A549 (cell line): ENCODE measurements at regions not wholly inside any gene's neighbourhood (a gene's known extent, or its start where the extent isn't known, plus 50 kb on each side); places are given as distances from the start of the nearest gene placed in this dataset.

Source experiments
- ATAC-seq, 2 experiments: fragments of 200-7000 bp in 1 of 2; fragments of >200 bp in 1 of 2; cut with Nextera tagmentation in 1 of 2; cut with Tn5 transposase in 1 of 2; 3 replicates each; pipeline versions ENCODE4 v1.8.0 to v1.9.1; 2018 to 2020; ENCODE audit warnings: mild to moderate bottlenecking in 1 of 2, moderate library complexity in 1 of 2
- CTCF ChIA-PET: fragments of 300-600 bp; sonication (Branson Sonifier 250); formaldehyde crosslinking; extraction: SDS; loops from one replicate; lab custom pipeline; 2021; ENCODE audit warnings: antibody characterized with exemption, inconsistent platforms; lab: Yijun Ruan, JAX
- POLR2A ChIA-PET: fragments of 350-600 bp; formaldehyde crosslinking; extraction: SDS; loops from one replicate; lab custom pipeline; 2021; ENCODE audit warnings: antibody characterized with exemption, inconsistent platforms; lab: Yijun Ruan, JAX
- DNase-seq, 2 experiments: peaks; one replicate each; pipeline versions ENCODE4 v3.0.0 to v3.0.0-alpha.2; 2011 to 2016; ENCODE audit warnings: low read depth in 1 of 2, low spot score in 1 of 2
- FAIRE-seq: peaks from 2 replicates; lab custom pipeline; 2011; peaks lifted over from hg19 to GRCh38; lab: Jason Lieb, UNC
- H3K27ac ChIP-seq, 2 experiments: fragments of >200 bp; sonication (Bioruptor Twin); formaldehyde crosslinking; 3 replicates each; pipeline ENCODE4 v1.5.1; 2016 to 2017
- H3K4me1 ChIP-seq: fragments of >200 bp; sonication (Bioruptor Twin); formaldehyde crosslinking; 3 replicates; pipeline ENCODE4 v1.6.1; 2016
- H3K4me2 ChIP-seq: fragments of >200 bp; sonication (Bioruptor Twin); formaldehyde crosslinking; 3 replicates; pipeline ENCODE4 v1.6.1; 2016
- H3K4me3 ChIP-seq: fragments of >200 bp; sonication (Bioruptor Twin); formaldehyde crosslinking; 3 replicates; pipeline ENCODE4 v1.5.1; 2016
- H3K9me3 ChIP-seq: fragments of >200 bp; sonication (Bioruptor Twin); formaldehyde crosslinking; 3 replicates; pipeline ENCODE4 v1.6.1; 2016
- ATOH8 ChIP-seq: fragments of 250-450 bp; sonication (Bioruptor Pico); IDR thresholded peaks from 2 replicates; pipeline ENCODE4 v1.5.0; 2020; ENCODE audit warnings: low read depth, mild to moderate bottlenecking, moderate library complexity
- CEBPB ChIP-seq, 2 experiments: fragments of >200 bp in 1 of 2; sonication (Bioruptor Twin) in 1 of 2; formaldehyde crosslinking in 1 of 2; IDR thresholded peaks; 2 replicates each; pipeline ENCODE4 v1.6.1; 2012 to 2016
- E2F6 ChIP-seq: IDR thresholded peaks from 2 replicates; pipeline ENCODE4 v1.6.1; 2012; ENCODE audit warnings: low read depth, borderline replicate concordance
- EP300 ChIP-seq, 2 experiments: fragments of >200 bp; sonication (Bioruptor Twin); formaldehyde crosslinking; IDR thresholded peaks; 2 replicates in 1 of 2; 3 replicates in 1 of 2; pipeline ENCODE4 v1.6.1; 2016 to 2017
- FOSB ChIP-seq: fragments of 250-450 bp; sonication (Bioruptor Pico); IDR thresholded peaks from 2 replicates; pipeline ENCODE4 v1.5.0; 2020; ENCODE audit warnings: mild to moderate bottlenecking, moderate library complexity
- FOSL2 ChIP-seq, 2 experiments: fragments of 450-650 bp in 1 of 2; fragments of >200 bp in 1 of 2; sonication (Bioruptor Twin) in 1 of 2; formaldehyde crosslinking; IDR thresholded peaks; 2 replicates each; pipeline versions ENCODE4 v1.5.0 to v1.6.1; 2016 to 2020; ENCODE audit warnings: mild to moderate bottlenecking in 1 of 2, moderate library complexity in 1 of 2
- FOXS1 ChIP-seq: fragments of 250-450 bp; sonication (Bioruptor Pico); IDR thresholded peaks from 2 replicates; pipeline ENCODE4 v1.5.0; 2020; ENCODE audit warnings: mild to moderate bottlenecking, moderate library complexity
- KDM5A ChIP-seq: fragments of 200-600 bp; sonication (generic); IDR thresholded peaks from 2 replicates; pipeline ENCODE4 v1.6.1; 2016; ENCODE audit warnings: antibody characterized with exemption, mild to moderate bottlenecking
- MAX ChIP-seq: IDR thresholded peaks from 2 replicates; pipeline ENCODE4 v1.6.1; 2012
- MAZ ChIP-seq: fragments of 150-350 bp; IDR thresholded peaks from 2 replicates; pipeline ENCODE4 v1.6.1; 2014; ENCODE audit warnings: antibody characterized with exemption, low read depth, low read length, borderline replicate concordance
- MYC ChIP-seq: IDR thresholded peaks from 2 replicates; pipeline ENCODE4 v1.6.1; 2012; ENCODE audit warnings: mild to moderate bottlenecking, inconsistent platforms, low read length, improper control_type of control experiment, borderline replicate concordance
- PBX3 ChIP-seq: IDR thresholded peaks from 2 replicates; pipeline ENCODE4 v1.6.1; 2012
- PHF8 ChIP-seq: fragments of 200-600 bp; sonication (generic); IDR thresholded peaks from 2 replicates; pipeline ENCODE4 v1.6.1; 2016; ENCODE audit warnings: low read depth, mild to moderate bottlenecking, antibody characterized with exemption, moderate library complexity, borderline replicate concordance
- POLR2A ChIP-seq: IDR thresholded peaks from 2 replicates; pipeline ENCODE4 v1.6.1; 2012; ENCODE audit warnings: mild to moderate bottlenecking, low read length
- RAD21 ChIP-seq, 2 experiments: fragments of >200 bp in 1 of 2; sonication (Bioruptor Twin) in 1 of 2; formaldehyde crosslinking in 1 of 2; IDR thresholded peaks in 1 of 2; conservative IDR thresholded peaks in 1 of 2; 2 replicates in 1 of 2; 3 replicates in 1 of 2; pipeline ENCODE4 v1.6.1; 2012 to 2018; ENCODE audit warnings: inconsistent platforms in 1 of 2
- REST ChIP-seq: fragments of 200-600 bp; sonication (generic); IDR thresholded peaks from 2 replicates; pipeline ENCODE4 v1.6.1; 2016; ENCODE audit warnings: antibody characterized with exemption, mild to moderate bottlenecking, moderate library complexity
- RNF2 ChIP-seq: fragments of 200-600 bp; sonication (generic); IDR thresholded peaks from 2 replicates; pipeline ENCODE4 v1.6.1; 2016; ENCODE audit warnings: low read depth, mild to moderate bottlenecking, antibody characterized with exemption, moderate library complexity, borderline replicate concordance
- SREBF2 ChIP-seq: fragments of 450-650 bp; IDR thresholded peaks from 2 replicates; pipeline ENCODE4 v1.6.1; 2014; ENCODE audit warnings: mild to moderate bottlenecking, moderate library complexity
- USF2 ChIP-seq: fragments of 450-650 bp; IDR thresholded peaks from 2 replicates; pipeline ENCODE4 v1.6.1; 2014; ENCODE audit warnings: antibody characterized with exemption
- WGBS: methylation state at CpG from one replicate; pipeline ENCODE4 v1.1.6; 2017; ENCODE audit errors: missing lambda C conversion rate; 5-methylcytosine and 5-hydroxymethylcytosine counted together

- TF ChIP-seq USF2 (no peak), MAX (no peak), SREBF2 (no peak), E2F6 (no peak), RAD21 (conservative IDR thresholded peaks at IDR 0.05 in 1 of 2, IDR thresholded peaks at IDR 0.05 in 1 of 2) (no peak), KDM5A (no peak), FOSB (no peak), EP300 (IDR thresholded peaks at IDR 0.05) (no peak)
Measured at GRCh38 chr4:82215800-82216199, 158.0 kb downstream of the HNRNPD start (continued).

GRCh38 chr4:82215039-82215438 lies 158.8 kb downstream of the HNRNPD start:
- Histone ChIP-seq H3K4me3 (no peak overlapping the region), H3K9me3 (no peaks in the 10 kb centered on the region), H3K4me1 (no peaks in the 10 kb centered on the region), H3K27ac (no peak overlapping the region), H3K4me2 (no peak overlapping the region)
- TF ChIP-seq POLR2A = no peak
- TF ChIP-seq PHF8 = no peak
- no peak for TF ChIP-seq MAZ
- TF ChIP-seq RNF2 = no peak
- no peak for TF ChIP-seq FOXS1
- TF ChIP-seq CEBPB (IDR thresholded peaks at IDR 0.05) = no peak
- no peak for TF ChIP-seq FOSL2 (IDR thresholded peaks at IDR 0.05)
- TF ChIP-seq FOSL2 (CRISPR knock-in tag; IDR thresholded peaks at IDR 0.05) = no peak
- TF ChIP-seq PBX3 = no peak
- TF ChIP-seq ATOH8 (CRISPR knock-in tag) = no peak
- no peak for TF ChIP-seq USF2
- TF ChIP-seq MYC = no peak
- no peak for TF ChIP-seq REST
- TF ChIP-seq E2F6 = no peak
- ChIA-PET CTCF (no interaction called here), POLR2A (no interaction called here)
- FAIRE-seq (no peak), DNase-seq (no peak), ATAC-seq (no peak)
- WGBS = 20% methylated on average over 1 of the region's 1 CpG
